GM23338 (cell line): ENCODE measurements at regions not wholly inside any gene's neighbourhood (a gene's known extent, or its start where the extent isn't known, plus 50 kb on each side); places are given as distances from the start of the nearest gene placed in this dataset.

ENCODE experiments used
- ATAC-seq: fragments of 200-7000 bp; cut with Tn5 transposase; 3 replicates; pipeline ENCODE4 v1.9.1; 2020
- DNase-seq: peaks from one replicate; pipeline ENCODE4 v3.0.0-alpha.2; 2015; ENCODE audit warnings: low spot score
- H2AFZ ChIP-seq: fragments of 200-600 bp; sonication (generic); 2 replicates; pipeline ENCODE4 v1.8.0; 2016; ENCODE audit warnings: antibody characterized with exemption, mild to moderate bottlenecking, moderate library complexity
- H3F3A ChIP-seq: fragments of 200-600 bp; sonication (generic); replicated peaks from 2 replicates; pipeline ENCODE4 v1.8.0; 2017; ENCODE audit warnings: antibody characterized with exemption, mixed run types, low read depth
- H3K27ac ChIP-seq: fragments of 200-600 bp; sonication (generic); 2 replicates; pipeline ENCODE4 v1.6.1; 2016; ENCODE audit warnings: low read depth
- H3K27me3 ChIP-seq: fragments of 200-600 bp; sonication (generic); 2 replicates; pipeline ENCODE4 v1.8.0; 2016; ENCODE audit warnings: mild to moderate bottlenecking, mixed run types, moderate library complexity; ENCODE audit not compliant: insufficient read depth
- H3K36me3 ChIP-seq: fragments of 200-600 bp; sonication (generic); 2 replicates; pipeline ENCODE4 v1.8.0; 2016; ENCODE audit warnings: mild to moderate bottlenecking; ENCODE audit not compliant: insufficient read depth
- H3K4me1 ChIP-seq: fragments of 200-600 bp; sonication (generic); 2 replicates; pipeline ENCODE4 v1.8.0; 2016; ENCODE audit warnings: mild to moderate bottlenecking, moderate library complexity; ENCODE audit not compliant: insufficient read depth
- H3K4me2 ChIP-seq: fragments of 200-600 bp; sonication (generic); 2 replicates; pipeline ENCODE4 v1.7.1; 2017; ENCODE audit warnings: mixed run types
- H3K4me3 ChIP-seq: fragments of 200-600 bp; sonication (generic); 2 replicates; pipeline ENCODE4 v1.6.1; 2016; ENCODE audit warnings: mixed run types
- H3K79me2 ChIP-seq: fragments of 200-600 bp; sonication (generic); replicated peaks from 2 replicates; pipeline ENCODE4 v1.8.0; 2017; ENCODE audit warnings: mild to moderate bottlenecking; ENCODE audit not compliant: insufficient read depth
- H3K9me2 ChIP-seq: fragments of 200-600 bp; sonication (generic); 2 replicates; pipeline ENCODE4 v1.8.0; 2017; ENCODE audit not compliant: insufficient read depth
- H4K20me1 ChIP-seq: fragments of 200-600 bp; sonication (generic); replicated peaks from 2 replicates; pipeline ENCODE4 v1.8.0; 2017; ENCODE audit warnings: mild to moderate bottlenecking; ENCODE audit not compliant: insufficient read depth
- H3K27ac Mint-ChIP-seq: 2 replicates; pipeline ENCODE4 v1.8.0; 2020; ENCODE audit warnings: inconsistent platforms, mild to moderate bottlenecking, moderate library complexity, mixed read lengths
- H3K27me3 Mint-ChIP-seq: 3 replicates; pipeline ENCODE4 v1.8.0; 2022; ENCODE audit warnings: low read depth, mild to moderate bottlenecking, moderate library complexity, mixed read lengths, inconsistent platforms; ENCODE audit not compliant: insufficient read depth, poor library complexity
- H3K36me3 Mint-ChIP-seq: 3 replicates; pipeline ENCODE4 v1.8.0; 2021; ENCODE audit warnings: low read depth, mild to moderate bottlenecking, inconsistent platforms, moderate library complexity, mixed read lengths
- H3K4me1 Mint-ChIP-seq: 3 replicates; pipeline ENCODE4 v1.8.0; 2020; ENCODE audit warnings: mild to moderate bottlenecking, inconsistent platforms, mixed read lengths
- H3K4me3 Mint-ChIP-seq: 3 replicates; pipeline ENCODE4 v1.8.0; 2021; ENCODE audit warnings: moderate library complexity, mild to moderate bottlenecking, inconsistent platforms, mixed read lengths
- H3K9me3 Mint-ChIP-seq: 3 replicates; pipeline ENCODE4 v1.8.0; 2020; ENCODE audit warnings: moderate library complexity, mild to moderate bottlenecking, inconsistent platforms, mixed read lengths
- ETS1 ChIP-seq: IDR thresholded peaks from 2 replicates; pipeline ENCODE4 v1.6.1; 2016; ENCODE audit warnings: antibody characterized with exemption
- EZH2 ChIP-seq: fragments of 200-600 bp; sonication (generic); IDR thresholded peaks from one replicate; pipeline ENCODE4 v1.8.0; 2017; ENCODE audit warnings: antibody characterized with exemption, mild to moderate bottlenecking, low read depth; ENCODE audit not compliant: unreplicated experiment
- EZH2phosphoT487 ChIP-seq: fragments of 200-600 bp; sonication (generic); IDR thresholded peaks from one replicate; pipeline ENCODE4 v1.8.1; 2018; ENCODE audit warnings: antibody characterized with exemption; ENCODE audit not compliant: unreplicated experiment
- JUNB ChIP-seq: IDR thresholded peaks from one replicate; pipeline ENCODE4 v1.6.1; 2016; ENCODE audit warnings: antibody characterized with exemption; ENCODE audit not compliant: unreplicated experiment
- POLR2AphosphoS5 ChIP-seq: IDR thresholded peaks from 2 replicates; pipeline ENCODE4 v1.6.1; 2016; ENCODE audit warnings: antibody characterized with exemption, low read depth
- REST ChIP-seq: IDR thresholded peaks from one replicate; pipeline ENCODE4 v1.6.1; 2018; ENCODE audit warnings: antibody characterized with exemption; ENCODE audit not compliant: unreplicated experiment
- STAT1 ChIP-seq: IDR thresholded peaks from one replicate; pipeline ENCODE4 v1.6.1; 2016; ENCODE audit warnings: antibody characterized with exemption; ENCODE audit not compliant: unreplicated experiment
- ZNF331 ChIP-seq: fragments of 250-450 bp; sonication (Bioruptor Pico); IDR thresholded peaks from 2 replicates; pipeline ENCODE4 v1.5.0; 2020; ENCODE audit warnings: low read depth, mild to moderate bottlenecking, moderate library complexity
- ZNF462 ChIP-seq: fragments of 250-450 bp; sonication (Bioruptor Pico); IDR thresholded peaks from 2 replicates; pipeline ENCODE4 v1.5.0; 2020; ENCODE audit warnings: mild to moderate bottlenecking, moderate library complexity

GRCh38 chr2:171228826-171229225 lies 68.1 kb upstream of the TLK1 start:
- H3K4me3 ChIP-seq: no peak overlapping the region
- no peaks in the 10 kb centered on the region for H3K4me1 Mint-ChIP-seq
- no peak overlapping the region for H3K27ac Mint-ChIP-seq
- ATAC-seq (no peak), DNase-seq (no peak)
- H3K27ac ChIP-seq: no peak overlapping the region
- no peak overlapping the region for H2AFZ ChIP-seq
- H3F3A ChIP-seq: no peaks in the 10 kb centered on the region
- no peaks in the 10 kb centered on the region for H3K27me3 ChIP-seq
- TF ChIP-seq ZNF331: no peak
- no peak overlapping the region for H3K4me3 Mint-ChIP-seq
- H3K9me2 ChIP-seq: no peaks in the 10 kb centered on the region
- H4K20me1 ChIP-seq: no peaks in the 10 kb centered on the region
- no peaks in the 10 kb centered on the region for H3K27me3 Mint-ChIP-seq
- H3K36me3 ChIP-seq: no peaks in the 10 kb centered on the region
- H3K4me1 ChIP-seq: no peaks in the 10 kb centered on the region
- H3K79me2 ChIP-seq: no peaks in the 10 kb centered on the region
- 0 out of 3 replicates have a peak, but pooled peaks cover 3% of the 10 kb centered on the region for H3K9me3 Mint-ChIP-seq
- H3K4me2 ChIP-seq: no peak overlapping the region
- H3K36me3 Mint-ChIP-seq: peaks cover 3% of the 10 kb centered on the region; the same call in 1 of the 3 replicates

- no peaks in the 10 kb centered on the region for H3K79me2 ChIP-seq
- H3K27me3 ChIP-seq: no peaks in the 10 kb centered on the region
- no peaks in the 10 kb centered on the region for H3K36me3 ChIP-seq
- Mint-ChIP-seq H3K4me1 (no peaks in the 10 kb centered on the region), H3K4me3 (no peak overlapping the region), H3K36me3 (peaks cover 3% of the 10 kb centered on the region; the same call in 1 of the 3 replicates), H3K27ac (no peak overlapping the region), H3K9me3 (0 out of 3 replicates have a peak, but pooled peaks cover 3% of the 10 kb centered on the region), H3K27me3 (no peaks in the 10 kb centered on the region)
- no peaks in the 10 kb centered on the region for H3K9me2 ChIP-seq
- H2AFZ ChIP-seq: no peak overlapping the region
- no peaks in the 10 kb centered on the region for H3F3A ChIP-seq
- H3K4me2 ChIP-seq: no peak overlapping the region
- no peaks in the 10 kb centered on the region for H4K20me1 ChIP-seq
- no peak overlapping the region for H3K27ac ChIP-seq
- no peaks in the 10 kb centered on the region for H3K4me1 ChIP-seq
- no peak for ATAC-seq
- H3K4me3 ChIP-seq: no peak overlapping the region
- no peak for DNase-seq
- TF ChIP-seq JUNB (no peak), EZH2phosphoT487 (no peak), EZH2 (no peak), REST (no peak), ETS1 (no peak), STAT1 (no peak), ZNF462 (CRISPR knock-in tag) (no peak), POLR2AphosphoS5 (no peak)
Observed at GRCh38 chr2:171227066-171227782, 66.5 kb upstream of the TLK1 start.
